Lung (tissue), 11 donors: ENCODE measurements at regions not wholly inside any gene's neighbourhood (a gene's known extent, or its start where the extent isn't known, plus 50 kb on each side); places are given as distances from the start of the nearest gene placed in this dataset.

ENCODE experiments used
- ATAC-seq: fragments of 200-7000 bp; cut with Tn5 transposase; one replicate; pipeline ENCODE4 v1.9.1; 2020; ENCODE audit warnings: moderate number of reproducible peaks; ENCODE audit not compliant: insufficient read depth, low FRiP score
- DNase-seq, 3 donors: peaks; one replicate each; pipeline ENCODE4 v3.0.0-alpha.2; 2013 to 2017
- H3K27ac ChIP-seq, 2 donors: one replicate each; pipeline ENCODE4 v1.5.1; 2013; ENCODE audit warnings: mild to moderate bottlenecking in 2 of 2, moderate library complexity in 2 of 2, control low read depth in 1 of 2, inconsistent platforms in 1 of 2, low read depth in 1 of 2, low read length in 1 of 2
- H3K27me3 ChIP-seq, 3 donors: one replicate each; pipeline ENCODE4 v1.5.1; 2013; ENCODE audit warnings: low read length in 2 of 3; ENCODE audit not compliant: control insufficient read depth in 3 of 3, insufficient read depth in 3 of 3
- H3K36me3 ChIP-seq, 4 donors: one replicate each; pipeline ENCODE4 v1.5.1; 2013; ENCODE audit warnings: low read length in 4 of 4, mild to moderate bottlenecking in 1 of 4, moderate library complexity in 1 of 4; ENCODE audit not compliant: control insufficient read depth in 4 of 4, insufficient read depth in 4 of 4
- H3K4me1 ChIP-seq, 5 donors: one replicate each; pipeline ENCODE4 v1.5.1; 2013; ENCODE audit warnings: low read length in 5 of 5, mild to moderate bottlenecking in 2 of 5, moderate library complexity in 1 of 5; ENCODE audit not compliant: control insufficient read depth in 5 of 5, insufficient read depth in 5 of 5
- H3K4me3 ChIP-seq: one replicate; pipeline ENCODE4 v1.5.1; 2013; ENCODE audit warnings: mild to moderate bottlenecking, control low read depth, moderate library complexity
- H3K9ac ChIP-seq, 2 donors: one replicate each; pipeline ENCODE4 v1.5.1; 2013; ENCODE audit warnings: low read length in 2 of 2, control low read depth in 1 of 2; ENCODE audit not compliant: insufficient read depth in 1 of 2
- H3K9me3 ChIP-seq, 4 donors: one replicate each; pipeline ENCODE4 v1.5.1; 2013; ENCODE audit warnings: low read length in 3 of 4, mild to moderate bottlenecking in 1 of 4, moderate library complexity in 1 of 4; ENCODE audit not compliant: control insufficient read depth in 4 of 4, insufficient read depth in 3 of 4
- WGBS, 2 donors: extraction: QIAGEN DNeasy Blood & Tissue Kit; methylation state at CpG; one replicate each; pipeline ENCODE4 v1.1.7; 2013; 5-methylcytosine and 5-hydroxymethylcytosine counted together
- TF ChIP-seq, protein P1 (sequence below): IDR thresholded peaks from 2 replicates; pipeline ENCODE4 v1.5.1; 2012; ENCODE audit warnings: mild to moderate bottlenecking; ENCODE audit errors: control extremely low read depth, extremely low read depth
- donor health status: control.
- donor health status: control.
- donor health status: Bipolar disorder and iron deficiency.
- donor health status: healthy.
- donor health status: DM: yes; HTN: yes; CAD: no.

GRCh38 chr15:98144388-98144787 lies 183.9 kb downstream of the ARRDC4 start:
- ATAC-seq (no peak), DNase-seq (no peak)
- H3K36me3 ChIP-seq, result no peaks in the 10 kb centered on the region
- no peak overlapping the region for H3K4me3 ChIP-seq
- H3K4me1 ChIP-seq, result peaks cover 0 to 2% (median 0%) of the 10 kb centered on the region in 5 donors
- no peak overlapping the region for H3K27ac ChIP-seq
- peaks cover 0 to 5% (median 0%) of the 10 kb centered on the region in 4 donors for H3K9me3 ChIP-seq
- 79 to 80% methylated on average over 2 of the region's 2 CpGs for WGBS, 2 donors
- peaks cover 0 to 3% (median 0%) of the 10 kb centered on the region in 3 donors for H3K27me3 ChIP-seq
- TF ChIP-seq, protein P1, sequence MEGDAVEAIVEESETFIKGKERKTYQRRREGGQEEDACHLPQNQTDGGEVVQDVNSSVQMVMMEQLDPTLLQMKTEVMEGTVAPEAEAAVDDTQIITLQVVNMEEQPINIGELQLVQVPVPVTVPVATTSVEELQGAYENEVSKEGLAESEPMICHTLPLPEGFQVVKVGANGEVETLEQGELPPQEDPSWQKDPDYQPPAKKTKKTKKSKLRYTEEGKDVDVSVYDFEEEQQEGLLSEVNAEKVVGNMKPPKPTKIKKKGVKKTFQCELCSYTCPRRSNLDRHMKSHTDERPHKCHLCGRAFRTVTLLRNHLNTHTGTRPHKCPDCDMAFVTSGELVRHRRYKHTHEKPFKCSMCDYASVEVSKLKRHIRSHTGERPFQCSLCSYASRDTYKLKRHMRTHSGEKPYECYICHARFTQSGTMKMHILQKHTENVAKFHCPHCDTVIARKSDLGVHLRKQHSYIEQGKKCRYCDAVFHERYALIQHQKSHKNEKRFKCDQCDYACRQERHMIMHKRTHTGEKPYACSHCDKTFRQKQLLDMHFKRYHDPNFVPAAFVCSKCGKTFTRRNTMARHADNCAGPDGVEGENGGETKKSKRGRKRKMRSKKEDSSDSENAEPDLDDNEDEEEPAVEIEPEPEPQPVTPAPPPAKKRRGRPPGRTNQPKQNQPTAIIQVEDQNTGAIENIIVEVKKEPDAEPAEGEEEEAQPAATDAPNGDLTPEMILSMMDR, result no peak
- H3K9ac ChIP-seq, result no peak overlapping the region

DNA sequence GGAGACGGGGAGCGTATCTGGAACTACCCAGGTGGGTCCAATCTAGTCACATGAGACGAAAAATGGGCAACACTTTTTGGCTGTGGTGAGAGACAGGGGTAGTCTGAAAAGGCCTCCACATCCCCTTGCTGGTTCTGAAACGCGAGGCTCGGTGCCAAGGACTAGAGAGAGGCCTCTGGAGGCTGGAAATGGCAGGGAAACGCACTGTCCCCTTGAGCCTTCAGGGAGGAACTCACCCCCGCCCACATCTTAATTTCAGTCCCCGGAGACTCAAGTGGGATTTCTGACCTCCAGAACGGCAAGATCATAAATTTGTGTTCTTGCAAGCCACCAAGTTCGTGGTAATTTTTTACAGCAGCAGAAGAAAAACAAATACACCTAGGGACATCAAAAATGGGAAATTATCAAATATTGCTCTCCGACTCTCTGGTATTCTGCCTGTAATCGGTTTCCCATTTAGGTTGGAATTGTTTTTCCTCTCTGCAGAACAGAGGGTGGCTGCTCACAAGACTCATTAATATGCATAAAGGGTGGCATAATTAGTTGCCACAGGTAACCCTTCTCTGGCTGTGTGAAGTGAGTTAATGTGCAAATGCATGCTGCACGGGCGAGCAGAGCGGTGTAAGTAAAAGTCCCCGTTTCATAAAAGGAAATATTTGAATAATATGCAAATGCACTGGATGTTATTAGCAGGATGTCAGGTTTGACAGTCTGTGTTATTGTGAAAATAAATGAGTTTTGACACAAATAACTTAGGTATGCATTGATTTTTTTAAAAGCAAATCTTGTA lies 185.7 kb downstream of the ARRDC4 start:
- DNase-seq (no peak), ATAC-seq (no peak)
- no peak overlapping the region for H3K4me3 ChIP-seq
- H3K4me1 ChIP-seq, result peaks cover 0 to 2% (median 0%) of the 10 kb centered on the region in 5 donors
- H3K27me3 ChIP-seq, result peaks cover 0 to 3% (median 0%) of the 10 kb centered on the region in 3 donors
- peaks cover 0 to 4% (median 0%) of the 10 kb centered on the region in 4 donors for H3K9me3 ChIP-seq
- WGBS, 2 donors, result 78 to 90% methylated on average over 17 of the region's 17 CpGs
- no peaks in the 10 kb centered on the region for H3K36me3 ChIP-seq
- TF ChIP-seq, protein P1, result no peak
- H3K9ac ChIP-seq, result no peak overlapping the region
- no peak overlapping the region for H3K27ac ChIP-seq

DNA sequence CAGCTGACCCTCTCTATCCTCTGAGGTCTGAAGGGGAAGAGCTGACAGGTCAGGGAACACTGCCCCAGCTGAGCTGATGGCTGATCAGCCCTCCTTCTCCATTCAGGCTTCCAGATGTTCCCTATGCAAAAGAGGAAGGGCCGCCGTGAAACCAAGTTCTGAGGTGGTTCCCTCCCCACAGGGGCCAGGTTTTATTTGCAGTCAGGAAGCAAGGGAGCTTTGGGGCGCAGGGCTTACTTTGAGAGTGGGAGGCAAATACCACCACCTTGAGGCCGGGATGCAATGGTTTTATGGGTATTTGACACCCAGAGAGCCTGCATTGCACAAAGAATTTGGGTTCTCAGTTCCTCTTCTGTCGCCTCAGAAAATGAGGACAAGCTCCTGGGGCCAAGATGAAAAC lies 186.9 kb downstream of the ARRDC4 start:
- ATAC-seq (no peak), DNase-seq (no peak)
- Histone ChIP-seq H3K4me3 (no peak overlapping the region), H3K27ac (no peak overlapping the region), H3K9me3 (peaks cover 0 to 4% (median 0%) of the 10 kb centered on the region in 4 donors), H3K4me1 (peaks cover 0 to 2% (median 0%) of the 10 kb centered on the region in 5 donors), H3K27me3 (peaks cover 0 to 3% (median 0%) of the 10 kb centered on the region in 3 donors), H3K9ac (no peak overlapping the region), H3K36me3 (no peaks in the 10 kb centered on the region)
- TF ChIP-seq, protein P1, result no peak
- WGBS, 2 donors, result 33 to 55% methylated on average over 5 of the region's 5 CpGs
